PC-3 (cell line): ENCODE measurements at regions not wholly inside any gene's neighbourhood (a gene's known extent, or its start where the extent isn't known, plus 50 kb on each side); places are given as distances from the start of the nearest gene placed in this dataset.

Experiments
- EZH2 ChIP-seq: fragments of 300-600 bp; sonication (generic); IDR thresholded peaks from one replicate; pipeline ENCODE4 v1.6.1; 2017; ENCODE audit warnings: antibody characterized with exemption, mild to moderate bottlenecking, low read length; ENCODE audit not compliant: unreplicated experiment
- TF ChIP-seq, protein P1 (sequence below): fragments of 300-600 bp; sonication (generic); conservative IDR thresholded peaks from 2 replicates; pipeline ENCODE4 v1.5.1; 2017; ENCODE audit warnings: antibody characterized with exemption, low read depth, mild to moderate bottlenecking, low read length

DNA sequence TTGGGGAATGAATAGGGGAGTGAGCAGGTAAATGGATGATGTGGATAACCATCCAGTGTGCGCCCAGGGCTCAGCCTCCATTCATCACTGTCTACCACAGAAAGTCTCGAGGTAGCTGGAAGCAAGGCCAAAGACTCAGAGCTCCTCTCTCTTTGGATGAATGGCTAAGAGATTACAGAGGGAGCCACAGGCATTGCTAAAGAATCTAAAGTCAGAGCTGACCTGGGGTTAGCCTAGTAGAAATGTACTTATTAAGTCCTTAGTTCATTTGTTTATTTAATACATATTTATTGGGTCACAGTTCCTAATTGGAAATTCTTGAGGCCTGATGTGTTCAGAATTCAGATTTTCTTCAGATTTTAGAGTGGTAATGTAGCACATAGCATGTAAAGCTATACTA lies 88.7 kb upstream of the HPF1 start:
- TF ChIP-seq, protein P1, sequence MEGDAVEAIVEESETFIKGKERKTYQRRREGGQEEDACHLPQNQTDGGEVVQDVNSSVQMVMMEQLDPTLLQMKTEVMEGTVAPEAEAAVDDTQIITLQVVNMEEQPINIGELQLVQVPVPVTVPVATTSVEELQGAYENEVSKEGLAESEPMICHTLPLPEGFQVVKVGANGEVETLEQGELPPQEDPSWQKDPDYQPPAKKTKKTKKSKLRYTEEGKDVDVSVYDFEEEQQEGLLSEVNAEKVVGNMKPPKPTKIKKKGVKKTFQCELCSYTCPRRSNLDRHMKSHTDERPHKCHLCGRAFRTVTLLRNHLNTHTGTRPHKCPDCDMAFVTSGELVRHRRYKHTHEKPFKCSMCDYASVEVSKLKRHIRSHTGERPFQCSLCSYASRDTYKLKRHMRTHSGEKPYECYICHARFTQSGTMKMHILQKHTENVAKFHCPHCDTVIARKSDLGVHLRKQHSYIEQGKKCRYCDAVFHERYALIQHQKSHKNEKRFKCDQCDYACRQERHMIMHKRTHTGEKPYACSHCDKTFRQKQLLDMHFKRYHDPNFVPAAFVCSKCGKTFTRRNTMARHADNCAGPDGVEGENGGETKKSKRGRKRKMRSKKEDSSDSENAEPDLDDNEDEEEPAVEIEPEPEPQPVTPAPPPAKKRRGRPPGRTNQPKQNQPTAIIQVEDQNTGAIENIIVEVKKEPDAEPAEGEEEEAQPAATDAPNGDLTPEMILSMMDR, result no peak
- TF ChIP-seq EZH2, result no peak
